Panc1 (cell line): ENCODE measurements at regions not wholly inside any gene's neighbourhood (a gene's known extent, or its start where the extent isn't known, plus 50 kb on each side); places are given as distances from the start of the nearest gene placed in this dataset.

Experiments used
- ATAC-seq: fragments of 200-7000 bp; cut with Tn5 transposase; 2 replicates; pipeline ENCODE4 v1.9.1; 2020; ENCODE audit warnings: mild to moderate bottlenecking, moderate library complexity
- BruUV-seq: library from RNA; stranded (reverse); fragments of 400-500 nt; replicated peaks from 2 replicates; lab custom pipeline; 2021; lab: Mats Ljungman, UMichigan
- CTCF ChIA-PET: fragments of 300-600 bp; sonication (Branson Sonifier 250); formaldehyde crosslinking; loops from one replicate; lab custom pipeline; 2022; ENCODE audit warnings: antibody characterized with exemption; lab: Charles Lee
- POLR2A ChIA-PET: fragments of 300-600 bp; sonication (Branson Sonifier 250); formaldehyde crosslinking; loops from one replicate; lab custom pipeline; 2022; ENCODE audit warnings: antibody characterized with exemption; lab: Charles Lee
- DNase-seq: peaks from one replicate; pipeline ENCODE4 v3.0.0-alpha.2; 2010; ENCODE audit warnings: low read depth, low spot score
- H3K27ac ChIP-seq: 2 replicates; pipeline ENCODE4 v1.5.1; 2011; ENCODE audit warnings: mild to moderate bottlenecking, low read length, inconsistent platforms
- H3K27me3 ChIP-seq: fragments of 200-500 bp; sonication (Bioruptor generic); 2 replicates; pipeline ENCODE4 v1.6.0; 2014; ENCODE audit warnings: low read length, inconsistent platforms; ENCODE audit not compliant: control insufficient read depth, insufficient read depth
- H3K36me3 ChIP-seq: fragments of 200-500 bp; sonication (Bioruptor generic); 2 replicates; pipeline ENCODE4 v1.5.1; 2014; ENCODE audit warnings: inconsistent platforms, mild to moderate bottlenecking, low read length, moderate library complexity; ENCODE audit not compliant: control insufficient read depth, insufficient read depth
- H3K4me1 ChIP-seq: 2 replicates; pipeline ENCODE4 v1.5.1; 2011; ENCODE audit warnings: inconsistent platforms, mild to moderate bottlenecking, low read length, moderate library complexity; ENCODE audit not compliant: control insufficient read depth, insufficient read depth
- H3K4me3 ChIP-seq, 2 experiments: 2 replicates each; pipeline ENCODE4 v1.5.1; 2011 to 2012; ENCODE audit warnings: low read depth in 2 of 2, low read length in 2 of 2, mild to moderate bottlenecking in 2 of 2, inconsistent platforms in 1 of 2, moderate library complexity in 1 of 2
- H3K9me3 ChIP-seq: fragments of 200-500 bp; sonication (Bioruptor generic); 2 replicates; pipeline ENCODE4 v1.5.1; 2014; ENCODE audit warnings: low read depth, mild to moderate bottlenecking, inconsistent platforms, low read length, moderate library complexity; ENCODE audit not compliant: control insufficient read depth, insufficient read depth
- POLR2AphosphoS5 ChIP-seq: IDR thresholded peaks from 2 replicates; pipeline ENCODE4 v1.6.1; 2012; ENCODE audit warnings: mild to moderate bottlenecking, low read depth, low read length, moderate library complexity
- SIN3A ChIP-seq: IDR thresholded peaks from 2 replicates; pipeline ENCODE4 v1.6.1; 2012; ENCODE audit warnings: low read depth, mild to moderate bottlenecking, low read length, moderate library complexity, borderline replicate concordance; ENCODE audit not compliant: insufficient read depth
- TCF7L2 ChIP-seq: IDR thresholded peaks from 2 replicates; pipeline ENCODE4 v1.6.1; 2011; ENCODE audit warnings: mild to moderate bottlenecking, low read depth, low read length, inconsistent platforms
- in situ Hi-C: cut with HindIII; loops from 2 replicates; pipeline ENCODE4 v1.10.0; 2016; ENCODE audit warnings: low sequenced_read_pairs, low pct_unique_long_range_greater_than_20kb
- intact Hi-C: fragments of 100-400 bp; cut with micrococcal nuclease; formaldehyde crosslinking; loops from one replicate; pipeline ENCODE4 v1.10.0; 2022; ENCODE audit not compliant: unreplicated experiment
- TF ChIP-seq, protein P1 (sequence below): fragments of 450-650 bp; IDR thresholded peaks from 2 replicates; pipeline ENCODE4 v1.5.1; 2017; ENCODE audit warnings: mild to moderate bottlenecking
- TF ChIP-seq, protein P2 (sequence below), 2 experiments: IDR thresholded peaks; 2 replicates each; pipeline ENCODE4 v1.6.1; 2011 to 2012; ENCODE audit warnings: low read depth in 2 of 2, control low read depth in 1 of 2, low read length in 1 of 2, mild to moderate bottlenecking in 1 of 2, moderate library complexity in 1 of 2; ENCODE audit not compliant: insufficient read depth in 1 of 2

DNA sequence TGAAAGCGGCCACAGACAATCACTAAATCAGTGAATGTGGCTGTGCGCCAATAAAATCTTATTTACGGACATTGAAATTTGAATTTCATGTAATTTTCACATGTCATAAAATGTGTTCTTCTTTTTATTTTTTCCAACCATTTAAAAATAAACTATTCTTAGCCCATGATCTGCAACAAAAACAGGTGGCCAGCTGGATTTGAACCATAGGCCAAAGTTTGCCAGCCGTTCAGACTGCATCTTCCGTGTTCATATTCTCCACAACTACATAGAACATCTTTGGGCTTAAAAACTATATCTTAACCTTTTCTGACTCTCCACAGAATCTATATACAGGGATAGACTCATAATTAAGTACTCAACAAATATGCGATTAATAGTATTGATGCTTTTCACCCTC is 81.2 kb upstream of the RALGPS2 start:
- intact Hi-C loops, result no loop called here
- no peaks in the 10 kb centered on the region for H3K36me3 ChIP-seq
- H3K27ac ChIP-seq, result no peak overlapping the region
- BruUV-seq, result no TSS peak
- ChIA-PET POLR2A (no interaction called here), CTCF (no interaction called here)
- in situ Hi-C loops, result no loop called here
- ATAC-seq, result no peak
- H3K4me3 ChIP-seq, result no peak overlapping the region
- no peak for DNase-seq
- TF ChIP-seq TCF7L2, result no peak
- TF ChIP-seq SIN3A, result no peak
- TF ChIP-seq, protein P1, sequence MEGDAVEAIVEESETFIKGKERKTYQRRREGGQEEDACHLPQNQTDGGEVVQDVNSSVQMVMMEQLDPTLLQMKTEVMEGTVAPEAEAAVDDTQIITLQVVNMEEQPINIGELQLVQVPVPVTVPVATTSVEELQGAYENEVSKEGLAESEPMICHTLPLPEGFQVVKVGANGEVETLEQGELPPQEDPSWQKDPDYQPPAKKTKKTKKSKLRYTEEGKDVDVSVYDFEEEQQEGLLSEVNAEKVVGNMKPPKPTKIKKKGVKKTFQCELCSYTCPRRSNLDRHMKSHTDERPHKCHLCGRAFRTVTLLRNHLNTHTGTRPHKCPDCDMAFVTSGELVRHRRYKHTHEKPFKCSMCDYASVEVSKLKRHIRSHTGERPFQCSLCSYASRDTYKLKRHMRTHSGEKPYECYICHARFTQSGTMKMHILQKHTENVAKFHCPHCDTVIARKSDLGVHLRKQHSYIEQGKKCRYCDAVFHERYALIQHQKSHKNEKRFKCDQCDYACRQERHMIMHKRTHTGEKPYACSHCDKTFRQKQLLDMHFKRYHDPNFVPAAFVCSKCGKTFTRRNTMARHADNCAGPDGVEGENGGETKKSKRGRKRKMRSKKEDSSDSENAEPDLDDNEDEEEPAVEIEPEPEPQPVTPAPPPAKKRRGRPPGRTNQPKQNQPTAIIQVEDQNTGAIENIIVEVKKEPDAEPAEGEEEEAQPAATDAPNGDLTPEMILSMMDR, result no peak
- TF ChIP-seq, protein P2, sequence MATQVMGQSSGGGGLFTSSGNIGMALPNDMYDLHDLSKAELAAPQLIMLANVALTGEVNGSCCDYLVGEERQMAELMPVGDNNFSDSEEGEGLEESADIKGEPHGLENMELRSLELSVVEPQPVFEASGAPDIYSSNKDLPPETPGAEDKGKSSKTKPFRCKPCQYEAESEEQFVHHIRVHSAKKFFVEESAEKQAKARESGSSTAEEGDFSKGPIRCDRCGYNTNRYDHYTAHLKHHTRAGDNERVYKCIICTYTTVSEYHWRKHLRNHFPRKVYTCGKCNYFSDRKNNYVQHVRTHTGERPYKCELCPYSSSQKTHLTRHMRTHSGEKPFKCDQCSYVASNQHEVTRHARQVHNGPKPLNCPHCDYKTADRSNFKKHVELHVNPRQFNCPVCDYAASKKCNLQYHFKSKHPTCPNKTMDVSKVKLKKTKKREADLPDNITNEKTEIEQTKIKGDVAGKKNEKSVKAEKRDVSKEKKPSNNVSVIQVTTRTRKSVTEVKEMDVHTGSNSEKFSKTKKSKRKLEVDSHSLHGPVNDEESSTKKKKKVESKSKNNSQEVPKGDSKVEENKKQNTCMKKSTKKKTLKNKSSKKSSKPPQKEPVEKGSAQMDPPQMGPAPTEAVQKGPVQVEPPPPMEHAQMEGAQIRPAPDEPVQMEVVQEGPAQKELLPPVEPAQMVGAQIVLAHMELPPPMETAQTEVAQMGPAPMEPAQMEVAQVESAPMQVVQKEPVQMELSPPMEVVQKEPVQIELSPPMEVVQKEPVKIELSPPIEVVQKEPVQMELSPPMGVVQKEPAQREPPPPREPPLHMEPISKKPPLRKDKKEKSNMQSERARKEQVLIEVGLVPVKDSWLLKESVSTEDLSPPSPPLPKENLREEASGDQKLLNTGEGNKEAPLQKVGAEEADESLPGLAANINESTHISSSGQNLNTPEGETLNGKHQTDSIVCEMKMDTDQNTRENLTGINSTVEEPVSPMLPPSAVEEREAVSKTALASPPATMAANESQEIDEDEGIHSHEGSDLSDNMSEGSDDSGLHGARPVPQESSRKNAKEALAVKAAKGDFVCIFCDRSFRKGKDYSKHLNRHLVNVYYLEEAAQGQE (IDR thresholded peaks at IDR 0.05; ENCODE audit: insufficient read depth in 1 of 2, low read depth in 2 of 2, low read length in 1 of 2), result no peak
- TF ChIP-seq POLR2AphosphoS5, result no peak
- H3K9me3 ChIP-seq, result no peaks in the 10 kb centered on the region
- H3K4me1 ChIP-seq, result no peaks in the 10 kb centered on the region
- peaks cover 3% of the 10 kb centered on the region for H3K27me3 ChIP-seq

DNA sequence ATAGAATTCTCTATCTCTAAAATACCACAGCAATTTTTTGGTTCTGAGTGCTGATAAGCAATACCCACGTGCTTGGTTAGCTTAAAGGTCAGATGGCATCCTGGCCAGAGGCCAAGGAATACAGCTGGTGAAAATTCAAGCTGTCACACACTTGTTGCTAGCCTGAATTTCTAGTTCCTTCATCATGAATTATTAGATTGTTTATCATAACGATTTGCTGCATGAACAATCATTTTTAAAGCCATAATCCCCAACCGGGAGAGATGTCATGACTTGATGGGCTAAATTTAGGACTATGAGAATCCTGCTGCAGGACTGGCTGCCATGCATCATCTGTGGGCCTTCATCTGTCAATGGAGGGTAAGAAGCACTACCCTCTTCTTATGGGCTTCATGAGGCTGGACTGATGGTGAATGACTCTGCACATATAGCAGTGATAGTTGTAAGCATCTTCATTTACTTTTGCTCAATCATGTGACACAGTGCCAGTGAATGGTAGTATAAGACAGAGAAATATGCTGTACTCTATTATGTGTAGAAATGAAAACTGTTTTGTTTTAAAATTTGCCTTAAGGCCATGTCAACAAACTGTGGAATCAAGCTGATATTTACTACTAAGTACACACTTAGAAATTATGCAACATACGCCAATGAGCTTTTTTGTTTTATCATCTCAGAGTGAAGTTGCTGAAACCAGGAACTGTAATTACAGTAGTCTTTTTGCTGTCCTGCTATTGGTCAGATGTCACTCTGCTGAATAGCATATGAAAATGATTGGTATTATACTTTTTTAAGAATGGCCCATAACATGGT is 80.5 kb upstream of the RALGPS2 start:
- Histone ChIP-seq H3K4me1 (no peaks in the 10 kb centered on the region), H3K4me3 (no peak overlapping the region), H3K27ac (no peak overlapping the region), H3K27me3 (peaks cover 3% of the 10 kb centered on the region), H3K36me3 (no peaks in the 10 kb centered on the region), H3K9me3 (no peaks in the 10 kb centered on the region)
- in situ Hi-C loops (no loop called here), intact Hi-C loops (no loop called here)
- DNase-seq (no peak), ATAC-seq (no peak)
- POLR2A ChIA-PET, result no interaction called here
- TF ChIP-seq, protein P2 (IDR thresholded peaks at IDR 0.05; ENCODE audit: insufficient read depth in 1 of 2, low read depth in 2 of 2, low read length in 1 of 2), result no peak
- TF ChIP-seq POLR2AphosphoS5, result no peak
- TF ChIP-seq, protein P1, result no peak
- no peak for TF ChIP-seq SIN3A
- TF ChIP-seq TCF7L2, result no peak
- no TSS peak for BruUV-seq
- CTCF ChIA-PET, result no interaction called here
